Tibial nerve (tissue), 3 donors: ENCODE measurements at regions not wholly inside any gene's neighbourhood (a gene's known extent, or its start where the extent isn't known, plus 50 kb on each side); places are given as distances from the start of the nearest gene placed in this dataset.

Experiments
- POLR2A ChIP-seq, 2 donors: fragments of 450-650 bp; IDR thresholded peaks; one replicate each; pipeline ENCODE4 v1.6.1; 2017; ENCODE audit warnings: antibody characterized with exemption in 2 of 2, mild to moderate bottlenecking in 2 of 2, moderate library complexity in 2 of 2
- TF ChIP-seq, protein P1 (sequence below), 5 experiments: fragments of 200-600 bp in 3 of 5; fragments of 450-650 bp in 2 of 5; sonication (generic) in 3 of 5; IDR thresholded peaks; one replicate each; pipeline ENCODE4 v1.5.1; 2016 to 2019; ENCODE audit warnings: antibody characterized with exemption in 5 of 5, mild to moderate bottlenecking in 3 of 5, moderate library complexity in 2 of 5

DNA sequence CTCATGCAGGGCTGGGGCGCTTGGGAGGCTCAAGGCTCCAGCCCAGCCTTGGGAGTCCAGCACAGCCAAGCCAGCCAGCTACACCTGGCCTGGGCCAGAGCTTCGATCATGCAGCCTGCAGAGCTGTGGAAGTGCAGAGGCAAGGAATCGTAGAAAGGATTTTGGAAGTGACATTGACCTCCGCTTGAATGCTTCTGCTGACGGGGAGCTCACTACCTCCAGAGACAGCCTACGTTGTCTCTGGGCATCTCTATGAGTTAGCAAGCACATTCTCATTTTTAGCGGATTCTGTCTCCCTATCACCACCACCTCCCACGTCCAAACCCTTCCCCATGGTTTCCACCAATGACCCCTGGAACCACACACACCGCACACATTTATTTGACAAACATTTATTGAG is 88.5 kb downstream of the MICALL2 start:
- TF ChIP-seq, protein P1, sequence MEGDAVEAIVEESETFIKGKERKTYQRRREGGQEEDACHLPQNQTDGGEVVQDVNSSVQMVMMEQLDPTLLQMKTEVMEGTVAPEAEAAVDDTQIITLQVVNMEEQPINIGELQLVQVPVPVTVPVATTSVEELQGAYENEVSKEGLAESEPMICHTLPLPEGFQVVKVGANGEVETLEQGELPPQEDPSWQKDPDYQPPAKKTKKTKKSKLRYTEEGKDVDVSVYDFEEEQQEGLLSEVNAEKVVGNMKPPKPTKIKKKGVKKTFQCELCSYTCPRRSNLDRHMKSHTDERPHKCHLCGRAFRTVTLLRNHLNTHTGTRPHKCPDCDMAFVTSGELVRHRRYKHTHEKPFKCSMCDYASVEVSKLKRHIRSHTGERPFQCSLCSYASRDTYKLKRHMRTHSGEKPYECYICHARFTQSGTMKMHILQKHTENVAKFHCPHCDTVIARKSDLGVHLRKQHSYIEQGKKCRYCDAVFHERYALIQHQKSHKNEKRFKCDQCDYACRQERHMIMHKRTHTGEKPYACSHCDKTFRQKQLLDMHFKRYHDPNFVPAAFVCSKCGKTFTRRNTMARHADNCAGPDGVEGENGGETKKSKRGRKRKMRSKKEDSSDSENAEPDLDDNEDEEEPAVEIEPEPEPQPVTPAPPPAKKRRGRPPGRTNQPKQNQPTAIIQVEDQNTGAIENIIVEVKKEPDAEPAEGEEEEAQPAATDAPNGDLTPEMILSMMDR (IDR thresholded peaks at IDR 0.05) = no peak
- TF ChIP-seq POLR2A (IDR thresholded peaks at IDR 0.05) = no peak
